Fibroblast of villous mesenchyme (primary cell): ENCODE measurements at regions not wholly inside any gene's neighbourhood (a gene's known extent, or its start where the extent isn't known, plus 50 kb on each side); places are given as distances from the start of the nearest gene placed in this dataset. TPM values are rescaled to one million over a fixed set of nuclear protein-coding genes. Genes with fewer than 3 reads are reported as not detected.
A peak's percentile ranks its signal among the peaks of the same experiment; 100 is the strongest.

ENCODE experiments used
- DNase-seq: peaks from one replicate; pipeline ENCODE4 v3.0.0-alpha.2; 2010; ENCODE audit warnings: low read depth
- H3K4me3 ChIP-seq: 2 replicates; pipeline ENCODE4 v1.5.1; 2011; ENCODE audit warnings: low read depth, mild to moderate bottlenecking, low read length
- CTCF ChIP-seq: IDR thresholded peaks from 2 replicates; pipeline ENCODE4 v1.5.1; 2012; ENCODE audit warnings: low read depth, mild to moderate bottlenecking, low read length; ENCODE audit not compliant: insufficient read depth
- small RNA-seq: library from RNA; depleted of rRNA; stranded (forward); fragments of <200 nt; gene quantifications from one replicate; pipeline ENCODE3, GENCODE V24; 2012

GRCh38 chr3:87333393-87333892 lies 57.1 kb upstream of the POU1F1 start:
- DNase-seq, result peak; percentile 71
- no peak for TF ChIP-seq CTCF
- no peak overlapping the region for H3K4me3 ChIP-seq

- TF ChIP-seq CTCF, result no peak
- DNase-seq, result no peak
- H3K4me3 ChIP-seq, result no peak overlapping the region
Observed at GRCh38 chr3:87332789-87333188, 56.4 kb upstream of the POU1F1 start.

GRCh38 chr3:87329065-87329464 lies 52.7 kb upstream of the POU1F1 start:
- DNase-seq, result no peak
- no peak for TF ChIP-seq CTCF
- no peak overlapping the region for H3K4me3 ChIP-seq

Small RNAs in the stretch of these regions (small RNA-seq; reads per million reads assigned to genes)
- gene RNU6-873P (not detected), gene RNU6ATAC6P (not detected)
